HG03135 (cell line): ENCODE measurements at regions not wholly inside any gene's neighbourhood (a gene's known extent, or its start where the extent isn't known, plus 50 kb on each side); places are given as distances from the start of the nearest gene placed in this dataset.

ENCODE experiments used
- ATAC-seq: cut with Tn5 transposase; IDR thresholded peaks from one replicate; pipeline ENCODE4 v1.9.1; 2021; ENCODE audit warnings: mild to moderate bottlenecking, moderate library complexity; ENCODE audit not compliant: unreplicated experiment

DNA sequence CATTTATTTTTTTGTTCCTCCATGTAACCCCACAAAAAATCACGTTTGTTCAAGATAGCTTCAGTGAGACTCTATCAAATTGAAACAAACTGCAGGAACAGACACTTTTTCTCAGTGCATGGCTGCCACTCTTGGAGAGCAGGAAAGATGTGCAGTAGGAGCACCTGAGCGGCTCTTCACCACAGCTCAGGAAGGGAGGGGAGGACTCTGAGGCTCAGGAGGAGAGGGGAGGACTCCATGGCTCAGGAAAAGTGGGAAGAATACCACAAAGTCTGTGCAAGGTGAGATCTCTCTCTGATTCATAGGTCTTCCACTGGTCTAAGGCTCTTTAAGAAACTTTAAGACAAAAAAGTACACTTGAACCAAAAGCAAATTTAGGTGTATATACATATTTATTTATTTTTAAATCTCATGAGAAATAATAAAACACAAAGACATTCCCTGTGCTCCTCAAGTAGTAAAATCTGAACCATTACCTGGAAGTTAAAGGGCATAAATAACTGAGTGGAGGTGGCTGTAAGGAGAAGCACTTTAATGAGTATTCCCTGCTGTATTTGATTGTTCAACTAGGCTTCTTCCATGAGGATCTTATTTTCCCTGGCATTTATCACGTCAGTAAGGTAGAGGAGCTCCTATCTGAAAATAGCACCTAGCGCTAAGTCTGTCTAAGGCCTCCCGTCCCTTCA is 69.2 kb upstream of the CCN6 start:
- no peak for ATAC-seq

DNA sequence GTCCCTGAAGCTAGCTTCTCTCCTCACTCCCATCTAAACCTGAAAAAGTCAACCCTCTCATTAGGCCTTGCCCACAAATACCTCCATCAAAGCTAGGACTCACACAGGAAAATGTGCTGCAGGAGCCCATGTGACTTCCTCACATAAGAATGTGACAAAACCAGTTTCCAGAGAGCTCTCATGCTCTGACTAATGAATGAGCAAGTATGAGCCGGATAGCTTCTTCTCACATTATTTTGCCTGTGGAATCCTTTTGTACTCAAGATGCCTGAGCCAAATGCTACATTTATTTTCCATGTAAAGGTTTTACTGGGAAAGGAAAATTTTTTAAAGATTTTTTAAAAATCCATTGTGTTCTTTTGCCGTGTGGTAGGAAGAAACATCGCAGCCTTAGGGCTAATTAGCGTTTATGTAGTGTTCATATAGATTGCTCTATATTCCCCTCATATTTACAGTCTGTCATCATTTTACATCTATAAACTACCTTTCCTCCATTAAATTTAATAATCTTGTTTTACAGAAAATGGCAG is 68.6 kb upstream of the CCN6 start:
- ATAC-seq: no peak

DNA sequence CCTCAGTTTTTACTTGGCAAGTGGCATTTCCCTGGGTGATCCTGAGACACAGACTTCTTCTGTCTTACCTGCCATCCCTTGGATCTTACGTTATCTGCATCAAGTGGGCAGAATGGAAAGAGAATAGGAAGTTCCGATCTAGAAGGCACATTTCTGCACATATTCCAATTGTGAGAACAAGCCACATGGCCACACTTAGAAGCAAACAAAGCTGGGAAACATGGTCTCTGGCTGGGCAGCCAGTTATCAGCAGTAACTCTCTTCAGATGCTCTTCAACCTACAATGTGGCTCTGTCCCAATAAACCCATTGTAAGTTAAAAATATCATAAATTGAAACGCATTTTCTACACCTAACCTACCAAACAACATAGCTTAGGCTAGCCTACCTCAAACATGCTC is 67.3 kb upstream of the CCN6 start:
- ATAC-seq: no peak

DNA sequence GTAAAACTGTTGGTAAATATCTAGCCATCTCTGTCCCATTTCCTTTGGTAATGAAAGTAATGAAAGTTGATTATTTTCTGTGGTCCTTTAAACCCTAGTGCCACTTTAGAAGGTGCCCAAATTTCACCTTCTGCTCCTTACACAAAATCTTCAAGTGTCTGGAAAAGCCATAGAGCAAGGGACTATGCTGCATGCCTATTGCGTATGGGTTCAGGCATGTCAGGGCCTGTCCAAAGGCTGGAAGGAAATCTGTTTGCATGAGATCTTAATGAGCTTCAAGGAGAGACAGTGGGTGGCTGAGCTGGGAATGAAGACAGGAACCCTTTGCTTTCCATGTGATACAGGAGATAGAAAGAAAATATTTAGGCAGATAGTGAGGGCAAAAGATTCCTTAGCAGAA is 66.6 kb upstream of the CCN6 start:
- no peak for ATAC-seq

DNA sequence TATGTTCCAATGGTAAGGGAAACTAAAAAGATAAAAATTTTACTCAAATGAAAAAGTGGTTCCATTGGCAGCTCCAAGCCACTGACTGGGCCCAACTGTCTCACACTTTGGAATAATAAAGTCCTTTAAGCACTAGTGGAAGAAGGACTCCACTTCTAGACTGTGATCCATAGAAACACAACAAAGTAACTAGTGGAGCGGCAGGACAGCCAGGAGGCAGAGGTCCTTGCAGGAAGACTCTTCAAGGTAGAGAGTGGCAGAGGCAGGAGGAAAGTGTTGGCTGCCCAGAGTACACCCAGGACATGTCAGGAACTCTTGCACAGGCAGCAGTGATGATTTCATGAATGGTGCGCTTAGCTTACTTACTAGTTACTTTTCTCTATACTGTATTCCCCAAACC is 65.0 kb upstream of the CCN6 start:
- ATAC-seq: no peak

DNA sequence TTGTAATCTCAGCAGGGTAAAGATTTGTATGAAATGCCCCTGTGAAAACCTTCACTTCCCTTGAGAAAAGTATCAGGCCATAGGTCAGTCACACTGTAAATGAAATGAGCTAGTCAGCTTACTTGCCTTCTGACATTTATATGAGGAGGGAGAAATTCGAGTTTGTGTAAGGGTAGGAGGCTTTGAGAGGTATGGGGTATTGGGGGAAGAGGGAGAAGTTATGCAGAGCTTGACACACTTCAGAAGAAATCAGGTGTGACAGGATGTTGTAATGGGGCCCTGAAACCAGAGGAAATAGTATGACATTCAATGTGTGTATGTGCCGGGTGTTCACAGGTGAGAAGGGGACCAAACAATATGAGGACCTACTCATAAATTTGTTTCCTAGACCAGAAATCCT is 64.2 kb upstream of the CCN6 start:
- ATAC-seq: peak; percentile 42

DNA sequence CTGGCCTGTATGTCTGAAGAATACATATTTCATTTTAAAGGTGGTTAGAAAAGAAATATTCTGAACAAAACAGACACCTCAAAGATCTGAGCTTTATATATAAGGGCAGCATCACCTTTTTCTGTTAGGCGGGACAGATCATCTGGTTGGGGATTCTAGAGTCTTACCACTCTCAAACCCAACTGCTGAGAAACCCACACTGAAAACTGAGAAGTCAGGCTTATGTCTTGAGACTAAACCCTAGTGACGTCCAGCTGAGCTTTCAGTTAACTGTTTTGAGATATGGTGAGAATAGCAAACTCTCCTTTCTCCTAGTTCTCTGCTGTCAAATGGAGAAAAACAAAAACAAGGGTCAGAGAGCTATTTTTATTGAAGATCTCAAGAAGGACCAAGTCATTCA is 63.7 kb upstream of the CCN6 start:
- ATAC-seq: no peak

DNA sequence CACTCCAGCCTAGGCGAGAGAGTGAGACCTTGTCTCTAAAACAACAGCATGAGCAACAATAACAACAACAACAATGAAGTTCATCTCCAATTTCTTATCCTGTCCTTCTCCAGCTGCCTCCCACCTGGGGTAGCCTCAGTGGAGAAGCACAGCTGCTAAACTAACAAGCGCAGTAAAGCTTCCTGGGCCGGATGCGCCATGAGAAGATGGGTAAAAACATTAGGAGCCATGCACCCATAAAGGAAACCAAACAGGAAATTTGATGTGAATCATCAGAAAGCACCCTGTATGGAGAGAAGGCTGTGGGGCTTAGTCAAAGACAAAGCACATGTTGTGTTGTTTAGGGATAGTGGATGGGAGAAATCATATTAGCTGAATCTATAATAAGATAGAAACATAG is 61.1 kb upstream of the CCN6 start:
- no peak for ATAC-seq

DNA sequence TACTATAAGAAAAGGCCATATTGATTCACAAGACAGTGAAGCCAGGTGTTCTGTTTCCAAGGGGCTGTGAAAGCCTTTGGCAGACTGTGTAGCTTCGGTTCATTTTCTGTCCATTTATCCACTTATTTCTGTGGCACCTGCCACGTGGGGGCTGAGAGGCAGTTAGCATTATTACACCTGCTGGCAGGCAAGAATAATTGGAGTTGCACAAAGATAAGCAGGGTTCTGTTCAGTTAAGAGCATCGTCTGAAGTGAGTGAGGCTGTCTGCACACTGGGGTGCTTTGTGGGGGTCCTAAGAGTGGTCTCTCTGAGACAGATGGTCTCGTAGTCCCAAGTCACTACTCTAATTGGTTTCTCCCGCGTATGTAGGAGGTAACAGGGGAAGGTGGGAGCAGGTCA is 60.6 kb upstream of the CCN6 start:
- no peak for ATAC-seq

DNA sequence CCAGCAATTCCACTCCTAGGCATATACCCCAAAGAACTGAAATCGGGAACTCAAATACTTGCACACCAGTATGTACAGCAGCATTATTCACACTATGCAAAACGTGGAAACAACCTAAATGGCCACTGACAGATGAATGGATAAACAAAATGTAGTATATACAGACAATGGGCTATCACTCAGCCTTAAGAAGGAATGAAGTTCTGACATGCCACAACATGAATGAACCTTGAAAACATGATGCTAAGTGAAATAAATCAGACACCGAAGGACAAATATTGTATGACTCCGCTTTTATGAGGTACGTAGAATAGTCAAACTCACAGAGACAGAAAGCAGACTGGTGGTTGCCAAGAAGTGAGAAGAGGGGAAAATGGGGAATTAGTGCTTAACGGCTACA is 59.1 kb upstream of the CCN6 start:
- no peak for ATAC-seq

DNA sequence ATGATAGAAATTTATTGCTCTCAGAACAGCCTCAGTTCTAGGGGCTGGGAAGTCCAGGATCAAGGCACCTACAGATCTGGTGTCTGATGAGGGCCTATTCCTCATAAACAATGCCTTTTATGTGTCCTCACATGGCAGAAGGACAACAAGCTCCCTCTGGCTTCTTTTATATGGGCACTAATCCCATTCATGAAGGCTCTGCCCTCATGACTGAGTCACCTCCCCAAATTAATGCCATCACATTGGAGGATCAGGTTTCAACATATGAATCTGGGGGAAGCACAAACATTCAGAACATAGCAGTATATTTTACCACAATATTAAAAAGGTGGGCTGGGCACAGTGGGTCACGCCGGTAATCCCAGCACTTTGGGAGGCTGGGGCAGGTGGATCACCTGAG is 58.5 kb upstream of the CCN6 start:
- ATAC-seq: no peak

DNA sequence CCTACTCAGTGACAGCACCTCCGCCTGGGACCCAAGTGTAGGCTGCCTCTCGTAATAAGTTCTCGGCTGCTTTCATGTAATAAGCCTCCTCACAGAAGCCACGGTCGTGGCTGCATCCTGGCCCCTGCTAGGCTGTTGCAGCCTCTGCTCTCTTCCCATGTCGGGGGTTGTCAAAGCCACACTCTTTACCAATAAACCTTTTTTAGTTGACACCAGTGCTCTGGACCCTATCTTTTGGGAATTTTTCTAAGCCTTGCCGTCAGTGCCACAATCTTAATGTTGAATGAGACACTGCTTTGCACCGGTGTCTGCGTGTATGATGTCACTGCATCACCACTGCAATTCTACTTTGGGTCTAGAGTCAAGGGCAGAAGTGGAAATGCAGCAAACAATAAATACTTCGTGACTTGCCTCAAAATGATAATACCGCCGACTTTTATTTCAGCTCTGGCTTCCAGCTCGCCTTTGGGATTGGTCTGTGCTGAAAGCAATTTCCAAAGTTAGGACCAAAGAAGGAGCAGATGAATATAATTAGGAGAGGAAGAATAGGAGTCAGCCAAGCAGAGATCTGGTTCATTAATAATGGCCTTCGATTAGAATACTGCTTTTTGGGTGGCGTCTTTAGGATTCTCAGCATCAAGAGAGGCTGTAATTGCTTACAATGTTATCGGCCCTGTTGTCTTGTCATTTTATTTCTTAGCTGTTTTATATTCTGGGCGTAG is 57.6 kb upstream of the CCN6 start:
- no peak for ATAC-seq

DNA sequence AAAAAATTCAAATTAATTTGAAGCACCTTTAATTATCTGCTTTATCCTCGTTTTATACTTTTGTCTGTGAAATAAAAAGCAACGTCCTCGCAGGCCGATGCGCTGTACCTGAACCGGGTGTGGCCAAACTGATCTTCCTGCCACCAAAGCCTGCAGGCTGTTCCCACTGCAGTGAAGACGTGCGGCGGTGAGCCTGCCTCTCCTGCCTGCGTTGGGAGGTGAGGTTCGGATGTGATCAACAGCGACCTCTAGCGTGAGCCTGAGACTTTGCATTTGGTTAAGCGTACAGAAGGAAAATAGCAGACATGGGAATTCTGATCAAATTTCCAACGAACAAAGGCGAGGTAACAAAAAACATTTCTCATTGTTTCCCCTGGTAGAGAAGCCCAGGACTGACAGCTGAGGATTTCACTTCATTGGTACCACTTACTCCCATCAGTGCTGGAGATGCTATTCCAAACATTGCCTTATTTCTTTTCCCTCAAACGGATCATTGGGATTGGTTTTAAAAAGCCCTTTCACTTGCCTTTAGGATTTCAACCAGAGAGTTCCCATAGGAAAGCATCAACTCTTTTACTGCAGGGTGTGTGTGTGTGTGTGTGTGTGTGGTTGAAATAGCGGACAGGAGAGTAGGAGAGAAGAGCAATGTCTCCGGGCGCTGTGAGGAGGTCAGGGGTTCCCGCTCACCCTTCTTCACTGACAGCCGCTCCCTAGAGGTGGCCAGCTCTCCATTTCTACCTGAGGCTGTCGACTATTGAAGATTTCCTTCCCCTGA is 56.6 kb upstream of the CCN6 start:
- ATAC-seq: no peak

DNA sequence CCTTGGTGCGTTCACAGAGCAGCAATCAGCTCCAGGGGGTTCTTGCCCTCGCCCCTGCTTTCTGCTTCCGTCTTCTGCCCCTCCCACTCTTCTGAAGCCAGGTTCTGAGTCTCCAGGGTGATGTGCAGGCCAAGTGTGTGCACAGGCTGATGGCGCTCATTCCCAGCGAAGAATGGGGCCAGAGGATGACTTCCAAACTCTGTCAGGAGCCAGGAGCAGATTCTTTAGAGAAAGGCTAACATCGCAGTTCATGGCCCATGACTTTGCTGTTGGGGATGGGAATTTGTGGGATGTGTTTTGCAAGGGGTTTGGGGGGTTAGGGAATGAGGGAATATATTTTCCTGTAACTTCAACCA is 56.1 kb upstream of the CCN6 start:
- ATAC-seq: no peak

DNA sequence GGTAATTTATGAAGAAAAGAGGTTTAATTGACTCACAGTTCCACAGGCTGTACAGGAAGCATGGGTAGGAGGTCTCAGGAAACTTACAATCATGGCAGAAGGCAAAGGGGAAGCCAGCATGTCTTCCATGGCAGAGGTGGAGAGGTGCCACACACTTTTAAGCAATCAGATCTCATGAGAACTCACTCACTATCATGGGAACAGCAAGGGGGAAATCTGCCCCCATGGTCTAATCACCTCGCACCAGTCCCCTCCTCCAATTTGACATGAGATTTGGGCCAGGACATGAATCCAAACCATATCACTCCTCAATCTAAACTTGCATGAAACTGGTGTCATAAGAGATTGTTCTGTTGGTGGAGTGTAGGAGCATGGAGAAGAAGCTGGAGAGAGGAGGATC is 51.6 kb upstream of the CCN6 start:
- ATAC-seq: no peak
